HG02678 (cell line): ENCODE measurements at regions not wholly inside any gene's neighbourhood (a gene's known extent, or its start where the extent isn't known, plus 50 kb on each side); places are given as distances from the start of the nearest gene placed in this dataset.

Experiments
- ATAC-seq: cut with Tn5 transposase; IDR thresholded peaks from one replicate; pipeline ENCODE4 v1.9.1; 2021; ENCODE audit warnings: mild to moderate bottlenecking, moderate library complexity; ENCODE audit not compliant: unreplicated experiment

GRCh38 chr1:29754573-29755375 is 518.5 kb downstream of the PTPRU start:
- no peak for ATAC-seq

GRCh38 chr1:29753771-29754572 is 517.6 kb downstream of the PTPRU start:
- ATAC-seq: no peak

- no peak for ATAC-seq
Measured at GRCh38 chr1:29753244-29753643, 516.9 kb downstream of the PTPRU start.

GRCh38 chr1:29752141-29752540 is 515.8 kb downstream of the PTPRU start:
- ATAC-seq: no peak

- no peak for ATAC-seq
Measured at GRCh38 chr1:29749024-29749945, 513.0 kb downstream of the PTPRU start.

GRCh38 chr1:29747196-29747595 is 510.9 kb downstream of the PTPRU start:
- no peak for ATAC-seq

GRCh38 chr1:29746076-29746665 is 509.8 kb downstream of the PTPRU start:
- no peak for ATAC-seq

GRCh38 chr1:29744684-29745490 is 508.6 kb downstream of the PTPRU start:
- no peak for ATAC-seq

- no peak for ATAC-seq
Measured at GRCh38 chr1:29743931-29744330, 507.6 kb downstream of the PTPRU start.

GRCh38 chr1:29743264-29743663 is 506.9 kb downstream of the PTPRU start:
- ATAC-seq: no peak

GRCh38 chr1:29739176-29739575 is 502.9 kb downstream of the PTPRU start:
- no peak for ATAC-seq

GRCh38 chr1:29736582-29737188 is 500.4 kb downstream of the PTPRU start:
- no peak for ATAC-seq

GRCh38 chr1:29732453-29732852 is 496.1 kb downstream of the PTPRU start:
- ATAC-seq: no peak

- no peak for ATAC-seq
Measured at GRCh38 chr1:29730623-29731022, 494.3 kb downstream of the PTPRU start.

GRCh38 chr1:29729281-29729680 is 493.0 kb downstream of the PTPRU start:
- ATAC-seq: no peak

- ATAC-seq: no peak
Measured at GRCh38 chr1:29728703-29729102, 492.4 kb downstream of the PTPRU start.

GRCh38 chr1:29725262-29725661 is 488.9 kb downstream of the PTPRU start:
- ATAC-seq: no peak

- ATAC-seq: no peak
Measured at GRCh38 chr1:29722598-29722997, 486.3 kb downstream of the PTPRU start.

GRCh38 chr1:29719253-29719652 is 482.9 kb downstream of the PTPRU start:
- no peak for ATAC-seq
